ENCODE measurements at regions not wholly inside any gene's neighbourhood (a gene's known extent, or its start where the extent isn't known, plus 50 kb on each side); places are given as distances from the start of the nearest gene placed in this dataset.
"Not testable (repeated sequence)": the region's sequence is repeated elsewhere in the genome, so short reads cannot be mapped to it uniquely, and the experiment has no call there.

- Histone ChIP-seq H3K4me3 (ENCODE audit: low read length) (no peak overlapping the region), H3K9me3 (ENCODE audit: control insufficient read depth, low read depth, low read length) (peaks cover 3% of the 10 kb centered on the region), H3K36me3 (ENCODE audit: control insufficient read depth, insufficient read depth, low read length) (no peaks in the 10 kb centered on the region), H3K4me1 (ENCODE audit: control insufficient read depth, insufficient read depth, low read length) (no peaks in the 10 kb centered on the region), H3K27me3 (ENCODE audit: control insufficient read depth, insufficient read depth, low read length) (no peaks in the 10 kb centered on the region), H3K27ac (ENCODE audit: low read length) (no peak overlapping the region)
- no peak for DNase-seq
These were observed 55.0 kb upstream of the IL33 start for GRCh38 chr9:6160579-6160978.

GRCh38 chr9:6153425-6153824 lies 62.2 kb upstream of the IL33 start:
- no peaks in the 10 kb centered on the region for H3K27me3 ChIP-seq (ENCODE audit: control insufficient read depth, insufficient read depth, low read length)
- no peak for DNase-seq
- no peaks in the 10 kb centered on the region for H3K4me1 ChIP-seq (ENCODE audit: control insufficient read depth, insufficient read depth, low read length)
- H3K27ac ChIP-seq (ENCODE audit: low read length), result no peak overlapping the region
- no CpG with 5 or more reads among the region's 2 CpGs for WGBS (ENCODE audit: insufficient coverage, low lambda C conversion rate)
- no peak overlapping the region for H3K4me3 ChIP-seq (ENCODE audit: low read length)
- H3K9me3 ChIP-seq (ENCODE audit: control insufficient read depth, low read depth, low read length), result no peaks in the 10 kb centered on the region
- H3K36me3 ChIP-seq (ENCODE audit: control insufficient read depth, insufficient read depth, low read length), result no peaks in the 10 kb centered on the region

- H3K27ac ChIP-seq (ENCODE audit: low read length), result no peak overlapping the region
- H3K4me3 ChIP-seq (ENCODE audit: low read length), result no peak overlapping the region
- no peaks in the 10 kb centered on the region for H3K4me1 ChIP-seq (ENCODE audit: control insufficient read depth, insufficient read depth, low read length)
- 71% methylated on average over 1 of the region's 4 CpGs for WGBS (ENCODE audit: insufficient coverage, low lambda C conversion rate)
- no peaks in the 10 kb centered on the region for H3K9me3 ChIP-seq (ENCODE audit: control insufficient read depth, low read depth, low read length)
- H3K27me3 ChIP-seq (ENCODE audit: control insufficient read depth, insufficient read depth, low read length), result no peaks in the 10 kb centered on the region
- no peaks in the 10 kb centered on the region for H3K36me3 ChIP-seq (ENCODE audit: control insufficient read depth, insufficient read depth, low read length)
- DNase-seq, result no peak
These were observed 62.8 kb upstream of the IL33 start for GRCh38 chr9:6152788-6153187.

- no peak for DNase-seq
- no CpG with 5 or more reads among the region's 2 CpGs for WGBS (ENCODE audit: insufficient coverage, low lambda C conversion rate)
- Histone ChIP-seq H3K27me3 (ENCODE audit: control insufficient read depth, insufficient read depth, low read length) (no peaks in the 10 kb centered on the region), H3K9me3 (ENCODE audit: control insufficient read depth, low read depth, low read length) (no peaks in the 10 kb centered on the region), H3K36me3 (ENCODE audit: control insufficient read depth, insufficient read depth, low read length) (no peaks in the 10 kb centered on the region), H3K4me3 (ENCODE audit: low read length) (no peak overlapping the region), H3K27ac (ENCODE audit: low read length) (no peak overlapping the region), H3K4me1 (ENCODE audit: control insufficient read depth, insufficient read depth, low read length) (no peaks in the 10 kb centered on the region)
These were observed 65.1 kb upstream of the IL33 start for GRCh38 chr9:6150483-6150882.

- Histone ChIP-seq H3K4me1 (ENCODE audit: control insufficient read depth, insufficient read depth, low read length) (no peaks in the 10 kb centered on the region), H3K36me3 (ENCODE audit: control insufficient read depth, insufficient read depth, low read length) (no peaks in the 10 kb centered on the region), H3K27ac (ENCODE audit: low read length) (no peak overlapping the region), H3K9me3 (ENCODE audit: control insufficient read depth, low read depth, low read length) (no peaks in the 10 kb centered on the region), H3K4me3 (ENCODE audit: low read length) (no peak overlapping the region), H3K27me3 (ENCODE audit: control insufficient read depth, insufficient read depth, low read length) (no peaks in the 10 kb centered on the region)
- no CpG with 5 or more reads among the region's 9 CpGs for WGBS (ENCODE audit: insufficient coverage, low lambda C conversion rate)
- no peak for DNase-seq
These were observed 66.3 kb upstream of the IL33 start for GRCh38 chr9:6149315-6149714.

GRCh38 chr9:6147846-6148245 lies 67.8 kb upstream of the IL33 start:
- H3K4me3 ChIP-seq (ENCODE audit: low read length), result no peak overlapping the region
- WGBS (ENCODE audit: insufficient coverage, low lambda C conversion rate), result no CpG with 5 or more reads among the region's 4 CpGs
- DNase-seq, result no peak
- no peaks in the 10 kb centered on the region for H3K27me3 ChIP-seq (ENCODE audit: control insufficient read depth, insufficient read depth, low read length)
- no peaks in the 10 kb centered on the region for H3K36me3 ChIP-seq (ENCODE audit: control insufficient read depth, insufficient read depth, low read length)
- H3K9me3 ChIP-seq (ENCODE audit: control insufficient read depth, low read depth, low read length), result no peaks in the 10 kb centered on the region
- H3K27ac ChIP-seq (ENCODE audit: low read length), result no peak overlapping the region
- H3K4me1 ChIP-seq (ENCODE audit: control insufficient read depth, insufficient read depth, low read length), result no peaks in the 10 kb centered on the region

- H3K9me3 ChIP-seq (ENCODE audit: control insufficient read depth, low read depth, low read length), result no peaks in the 10 kb centered on the region
- H3K27ac ChIP-seq (ENCODE audit: low read length), result no peak overlapping the region
- DNase-seq, result no peak
- no peaks in the 10 kb centered on the region for H3K4me1 ChIP-seq (ENCODE audit: control insufficient read depth, insufficient read depth, low read length)
- no peaks in the 10 kb centered on the region for H3K27me3 ChIP-seq (ENCODE audit: control insufficient read depth, insufficient read depth, low read length)
- H3K36me3 ChIP-seq (ENCODE audit: control insufficient read depth, insufficient read depth, low read length), result no peaks in the 10 kb centered on the region
- H3K4me3 ChIP-seq (ENCODE audit: low read length), result no peak overlapping the region
- no CpG with 5 or more reads among the region's 1 CpG for WGBS (ENCODE audit: insufficient coverage, low lambda C conversion rate)
These were observed 70.7 kb upstream of the IL33 start for GRCh38 chr9:6144947-6145346.

GRCh38 chr9:6142799-6143454 lies 72.7 kb upstream of the IL33 start:
- no peaks in the 10 kb centered on the region for H3K9me3 ChIP-seq (ENCODE audit: control insufficient read depth, low read depth, low read length)
- DNase-seq, result no peak
- H3K27ac ChIP-seq (ENCODE audit: low read length), result no peak overlapping the region
- no peaks in the 10 kb centered on the region for H3K36me3 ChIP-seq (ENCODE audit: control insufficient read depth, insufficient read depth, low read length)
- H3K4me1 ChIP-seq (ENCODE audit: control insufficient read depth, insufficient read depth, low read length), result no peaks in the 10 kb centered on the region
- no peak overlapping the region for H3K4me3 ChIP-seq (ENCODE audit: low read length)
- H3K27me3 ChIP-seq (ENCODE audit: control insufficient read depth, insufficient read depth, low read length), result no peaks in the 10 kb centered on the region

GRCh38 chr9:6135780-6136179 lies 79.8 kb upstream of the IL33 start:
- not testable (repeated sequence) for DNase-seq; H3K36me3 ChIP-seq (ENCODE audit: control insufficient read depth, insufficient read depth, low read length); H3K9me3 ChIP-seq (ENCODE audit: control insufficient read depth, low read depth, low read length); H3K27ac ChIP-seq (ENCODE audit: low read length); H3K4me1 ChIP-seq (ENCODE audit: control insufficient read depth, insufficient read depth, low read length); H3K27me3 ChIP-seq (ENCODE audit: control insufficient read depth, insufficient read depth, low read length); H3K4me3 ChIP-seq (ENCODE audit: low read length)
- WGBS (ENCODE audit: insufficient coverage, low lambda C conversion rate), result no CpG with 5 or more reads among the region's 25 CpGs

- Histone ChIP-seq H3K36me3 (ENCODE audit: control insufficient read depth, insufficient read depth, low read length) (no peaks in the 10 kb centered on the region), H3K4me1 (ENCODE audit: control insufficient read depth, insufficient read depth, low read length) (no peaks in the 10 kb centered on the region), H3K9me3 (ENCODE audit: control insufficient read depth, low read depth, low read length) (no peaks in the 10 kb centered on the region), H3K27ac (ENCODE audit: low read length) (no peak overlapping the region), H3K27me3 (ENCODE audit: control insufficient read depth, insufficient read depth, low read length) (no peaks in the 10 kb centered on the region), H3K4me3 (ENCODE audit: low read length) (no peak overlapping the region)
- DNase-seq, result no peak
- WGBS (ENCODE audit: insufficient coverage, low lambda C conversion rate), result 0% methylated on average over 1 of the region's 2 CpGs
These were observed 80.9 kb upstream of the IL33 start for GRCh38 chr9:6134661-6135180.

- 80% methylated on average over 2 of the region's 5 CpGs for WGBS (ENCODE audit: insufficient coverage, low lambda C conversion rate)
- H3K4me1 ChIP-seq (ENCODE audit: control insufficient read depth, insufficient read depth, low read length), result no peaks in the 10 kb centered on the region
- no peak overlapping the region for H3K4me3 ChIP-seq (ENCODE audit: low read length)
- no peaks in the 10 kb centered on the region for H3K36me3 ChIP-seq (ENCODE audit: control insufficient read depth, insufficient read depth, low read length)
- no peaks in the 10 kb centered on the region for H3K27me3 ChIP-seq (ENCODE audit: control insufficient read depth, insufficient read depth, low read length)
- no peak overlapping the region for H3K27ac ChIP-seq (ENCODE audit: low read length)
- H3K9me3 ChIP-seq (ENCODE audit: control insufficient read depth, low read depth, low read length), result no peaks in the 10 kb centered on the region
- no peak for DNase-seq
These were observed 82.1 kb upstream of the IL33 start for GRCh38 chr9:6133346-6134063.

Measured in large intestine (tissue), 3 donors.